NOMO-1 treated with dmso at 0.1 percent for 144 hours (cell line): ENCODE measurements at regions not wholly inside any gene's neighbourhood (a gene's known extent, or its start where the extent isn't known, plus 50 kb on each side); places are given as distances from the start of the nearest gene placed in this dataset.

Experiments used
- DNase-seq: peaks from one replicate; lab custom pipeline; 2025; ENCODE audit not compliant: unreplicated experiment; lab: John Stamatoyannopoulos, UW

DNA sequence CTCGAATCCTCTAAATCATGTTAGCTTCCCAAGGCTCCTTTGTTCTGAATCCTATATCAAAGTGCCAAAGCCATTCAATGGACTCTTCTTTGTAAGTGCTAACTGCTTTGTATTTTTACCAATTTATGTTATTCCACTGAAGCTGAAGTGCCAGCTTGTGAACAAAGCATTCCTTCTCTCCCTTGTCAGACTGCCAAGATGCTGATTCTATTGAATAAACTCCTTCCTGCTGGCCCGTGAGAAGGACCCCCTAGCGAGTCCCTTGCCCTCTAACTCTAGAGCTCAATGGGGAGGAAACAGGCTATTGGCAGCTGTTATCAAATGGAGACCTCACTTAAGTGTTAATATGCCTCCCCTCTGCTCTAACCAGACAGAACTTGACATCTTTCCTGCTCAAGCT, 1097.9 kb upstream of the CNTNAP5 start:
- DNase-seq: no peak

DNA sequence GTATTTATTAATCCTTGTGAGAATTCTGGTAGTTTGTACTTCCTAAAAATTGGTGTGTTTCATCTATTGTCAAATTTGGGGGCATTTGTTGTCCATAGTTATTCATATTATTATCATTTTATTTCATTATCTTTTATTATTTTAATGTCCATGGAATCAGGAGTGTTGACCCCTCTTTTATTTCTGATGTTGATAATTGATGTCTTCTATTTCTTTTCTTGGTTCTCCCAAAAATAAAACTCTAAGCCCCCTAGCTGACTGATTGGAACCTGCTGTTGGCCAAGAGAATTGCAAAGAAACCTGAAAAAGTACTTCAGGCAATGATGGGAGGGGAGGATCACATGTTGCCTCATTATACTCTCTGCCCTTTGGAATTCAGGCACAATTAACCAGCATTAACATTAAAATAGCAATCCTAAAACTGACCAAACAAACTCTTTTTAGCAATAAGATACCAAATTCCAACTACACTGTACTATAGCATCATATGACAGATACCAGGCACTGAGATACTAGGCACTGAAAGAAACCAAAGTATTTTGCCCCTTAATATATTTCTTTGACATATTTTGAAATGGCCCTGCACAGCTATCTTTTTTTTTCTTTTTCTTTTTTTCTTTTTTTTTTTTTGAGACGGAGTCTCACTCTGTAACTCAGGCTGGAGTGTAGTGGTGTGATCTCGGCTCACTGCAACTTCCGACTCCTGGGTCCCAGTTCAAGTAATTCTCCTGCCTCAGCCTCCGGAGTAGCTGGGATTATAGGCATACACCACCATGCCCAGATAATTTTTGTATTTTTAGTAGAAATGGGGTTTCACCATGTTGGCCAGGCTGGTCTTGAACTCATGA, 1097.2 kb upstream of the CNTNAP5 start:
- DNase-seq: no peak

DNA sequence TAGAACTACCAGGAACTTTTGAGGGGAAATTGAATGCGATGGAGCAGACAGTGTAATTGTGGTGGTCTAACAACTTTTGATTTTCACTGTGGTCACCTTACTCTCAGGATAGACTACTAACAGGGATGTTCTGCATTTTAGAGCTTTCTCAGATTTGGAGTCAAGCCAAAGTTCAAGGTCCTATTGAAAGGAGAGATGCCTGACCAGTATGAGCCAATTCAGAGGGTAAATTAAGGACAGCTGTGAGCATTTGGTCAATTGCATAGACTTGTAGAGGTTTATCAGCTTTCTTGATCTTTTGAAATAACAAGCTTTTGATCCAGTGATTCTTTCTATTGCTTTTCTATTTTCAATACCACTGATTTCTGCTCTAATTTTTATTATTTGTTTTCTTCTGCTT, 1095.7 kb upstream of the CNTNAP5 start:
- no peak for DNase-seq

DNA sequence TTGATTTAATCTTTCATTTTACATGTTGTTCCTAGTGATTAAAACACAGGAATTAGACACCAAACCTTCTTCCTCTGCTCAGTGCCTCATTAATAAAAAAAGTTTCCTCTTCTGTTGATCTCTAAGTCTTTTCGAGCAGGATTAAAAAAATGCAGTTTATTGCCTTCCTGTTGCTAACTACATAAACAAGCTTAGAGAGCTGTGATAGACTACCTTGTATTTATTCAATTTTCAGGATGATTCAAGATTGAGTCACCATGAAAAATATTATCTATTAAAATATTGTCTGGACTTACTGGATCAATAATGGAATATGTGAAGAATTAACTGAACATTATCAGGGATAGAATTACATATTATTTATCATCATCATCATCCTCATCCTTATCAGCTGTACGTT, 1089.6 kb upstream of the CNTNAP5 start:
- DNase-seq: no peak

DNA sequence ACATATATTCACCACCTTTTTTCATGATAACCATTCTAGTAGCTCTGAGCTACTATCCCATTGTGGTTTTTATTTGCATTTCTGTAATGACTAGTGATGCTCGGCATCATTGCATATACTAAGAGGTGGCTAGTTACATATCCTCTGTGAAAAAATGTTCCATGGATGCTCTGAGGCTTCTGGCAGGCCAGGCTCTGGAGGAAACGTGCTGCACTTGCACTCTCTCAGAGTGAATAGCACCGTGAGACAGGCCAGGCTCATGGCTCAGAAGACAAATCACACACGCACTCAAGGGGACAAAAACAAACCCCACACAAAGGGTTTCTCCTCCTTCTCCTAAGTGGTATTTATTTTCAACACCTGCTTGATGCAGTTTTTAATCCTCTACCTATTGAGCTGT, 1085.3 kb upstream of the CNTNAP5 start:
- DNase-seq: no peak

DNA sequence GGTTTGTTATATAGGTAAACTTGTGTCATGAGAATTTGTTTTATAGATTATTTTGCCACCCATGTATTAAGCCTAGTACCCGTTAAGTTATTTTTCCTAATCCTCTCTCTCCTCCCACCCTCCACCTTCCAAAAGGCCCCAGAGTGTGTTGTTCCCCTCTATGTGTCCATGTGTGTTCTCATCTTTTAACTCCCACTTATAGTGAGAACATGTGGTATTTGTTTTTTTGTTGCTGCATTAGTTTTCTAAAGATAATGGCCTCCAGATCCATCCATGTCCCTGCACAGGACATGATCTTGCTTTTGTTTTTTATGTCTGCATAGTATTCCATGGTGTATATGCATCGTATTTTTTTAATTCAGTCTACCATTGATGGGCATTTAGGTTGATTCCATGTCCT, 1075.6 kb upstream of the CNTNAP5 start:
- no peak for DNase-seq

DNA sequence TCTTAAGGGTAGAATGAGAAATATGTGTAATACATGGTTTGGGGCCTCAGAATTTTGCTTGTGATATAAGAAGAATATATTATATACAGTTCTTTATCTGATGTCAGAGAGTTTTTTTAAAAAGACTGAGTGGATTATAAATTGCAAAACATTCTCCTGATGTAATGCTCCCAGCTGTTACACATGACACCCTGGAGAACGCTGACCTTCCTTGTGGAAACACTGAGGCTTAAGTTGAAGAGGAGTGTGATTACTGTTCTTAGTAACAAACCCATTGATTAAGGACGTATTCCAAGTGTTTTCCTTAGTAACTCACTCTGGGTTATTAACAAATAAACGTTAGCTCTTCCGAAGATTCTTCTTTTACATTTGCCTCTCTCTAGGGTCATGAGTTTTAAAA, 1069.3 kb upstream of the CNTNAP5 start:
- no peak for DNase-seq

DNA sequence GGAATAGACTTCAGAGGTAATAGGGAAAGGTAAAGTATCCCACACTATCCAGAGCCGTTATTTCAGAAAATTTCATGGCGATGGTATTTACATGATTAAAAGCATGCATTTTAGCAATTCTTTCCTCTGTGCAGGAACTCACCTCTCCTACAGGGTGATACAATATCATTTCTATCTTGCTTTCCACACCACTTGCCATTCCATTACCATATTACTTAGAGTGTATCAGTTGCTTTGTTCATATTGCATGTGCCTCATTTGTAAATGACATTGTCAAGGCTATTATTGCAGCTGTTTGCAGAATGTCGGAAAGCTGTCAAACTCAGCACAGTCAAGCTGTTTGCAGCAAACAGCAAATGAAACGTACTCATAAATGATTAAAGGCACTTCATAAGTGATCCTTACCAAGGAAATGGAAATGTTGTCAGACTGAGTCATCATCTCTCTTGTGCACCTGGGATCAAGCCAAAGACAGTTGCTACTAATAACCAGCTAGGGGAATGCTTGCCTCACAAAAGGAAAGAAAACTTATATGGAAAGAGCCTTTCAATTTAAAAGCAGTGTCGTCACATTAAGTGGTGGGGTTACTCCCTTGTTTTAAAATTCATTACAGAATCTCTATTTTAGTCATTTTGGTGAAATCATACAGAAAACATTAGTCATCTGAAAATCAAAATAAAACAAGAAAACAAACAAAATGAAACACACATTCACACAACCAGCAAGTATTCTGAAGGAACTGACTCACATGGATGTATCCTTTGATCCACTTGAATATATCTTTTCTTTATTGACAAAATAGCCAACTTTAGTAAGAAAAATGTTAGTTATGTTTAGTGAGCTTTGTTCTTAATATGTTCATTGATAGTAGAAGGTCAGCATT, 1064.1 kb upstream of the CNTNAP5 start:
- DNase-seq: no peak

DNA sequence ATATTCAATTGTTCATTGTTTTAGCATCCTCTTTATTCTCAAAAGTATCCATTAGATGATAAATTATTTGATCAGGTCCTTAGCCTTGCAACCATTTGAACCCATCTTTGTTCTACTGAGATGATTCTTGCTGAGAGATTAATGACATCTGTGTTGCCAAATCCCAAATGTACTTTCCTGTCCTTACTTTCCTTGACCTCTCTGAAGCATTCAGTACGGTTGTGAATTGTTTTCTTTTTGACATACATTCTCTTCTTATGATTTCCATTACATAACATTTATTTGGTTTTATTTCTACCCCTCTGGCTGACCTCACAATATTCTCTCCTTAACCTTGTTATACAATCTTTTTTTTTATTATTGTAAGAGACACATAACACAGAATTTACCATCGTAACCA, 1058.6 kb upstream of the CNTNAP5 start:
- no peak for DNase-seq

DNA sequence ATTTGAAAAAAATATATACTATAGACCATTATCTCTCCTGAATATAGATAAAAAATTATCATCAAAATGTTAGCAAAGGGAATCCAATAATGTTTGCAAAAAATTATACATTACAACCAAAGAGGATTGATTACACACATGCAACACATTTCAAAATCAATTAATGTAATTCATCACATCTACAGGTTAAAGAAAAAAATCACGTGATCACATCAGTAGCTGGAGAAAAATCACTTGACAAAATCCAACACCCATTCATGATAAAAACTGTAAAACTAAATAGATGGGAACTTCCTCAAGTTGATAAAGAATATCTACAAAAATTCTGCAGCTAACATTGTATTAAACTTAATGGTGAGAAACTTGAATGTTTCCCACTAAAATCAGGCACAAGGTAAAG, 1047.5 kb upstream of the CNTNAP5 start:
- no peak for DNase-seq

DNA sequence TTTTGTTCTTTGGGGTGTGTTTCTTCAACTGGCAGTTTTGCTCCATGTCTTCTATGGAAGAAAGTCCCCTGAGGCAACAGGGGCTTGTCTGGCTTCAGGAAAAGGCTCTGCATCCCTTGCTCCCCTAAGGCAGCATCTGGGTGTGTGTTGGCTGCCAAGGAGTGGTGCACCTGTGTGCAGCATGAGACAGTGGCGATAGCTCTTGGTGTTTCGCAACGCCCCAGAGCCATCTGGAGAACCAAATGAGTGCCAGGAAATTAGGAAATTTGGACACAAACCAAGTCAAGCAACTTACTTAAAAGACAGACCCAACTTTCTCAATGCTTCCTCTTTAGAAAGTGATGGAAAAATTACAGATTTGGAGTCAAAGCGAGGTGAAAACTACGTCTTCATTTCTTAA, 1044.4 kb upstream of the CNTNAP5 start:
- DNase-seq: no peak

DNA sequence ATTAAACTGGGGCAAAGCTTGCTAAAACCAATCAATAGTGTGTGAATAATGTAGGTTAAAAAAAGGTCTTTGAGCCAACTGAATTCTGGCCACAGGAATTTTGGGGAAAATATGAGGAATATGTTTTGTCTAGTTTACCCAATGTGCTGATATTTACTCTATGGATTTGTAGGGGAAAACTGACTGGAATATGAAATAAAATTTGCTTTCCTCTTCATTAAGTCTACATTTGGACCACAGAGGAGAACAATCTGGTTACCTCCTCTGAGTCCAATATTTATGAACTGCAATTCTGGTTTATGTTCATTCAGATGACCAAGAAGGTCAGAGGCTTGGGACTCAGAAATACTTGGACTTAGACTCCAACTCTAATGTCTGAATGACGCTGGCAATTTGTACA, 1042.2 kb upstream of the CNTNAP5 start:
- no peak for DNase-seq

DNA sequence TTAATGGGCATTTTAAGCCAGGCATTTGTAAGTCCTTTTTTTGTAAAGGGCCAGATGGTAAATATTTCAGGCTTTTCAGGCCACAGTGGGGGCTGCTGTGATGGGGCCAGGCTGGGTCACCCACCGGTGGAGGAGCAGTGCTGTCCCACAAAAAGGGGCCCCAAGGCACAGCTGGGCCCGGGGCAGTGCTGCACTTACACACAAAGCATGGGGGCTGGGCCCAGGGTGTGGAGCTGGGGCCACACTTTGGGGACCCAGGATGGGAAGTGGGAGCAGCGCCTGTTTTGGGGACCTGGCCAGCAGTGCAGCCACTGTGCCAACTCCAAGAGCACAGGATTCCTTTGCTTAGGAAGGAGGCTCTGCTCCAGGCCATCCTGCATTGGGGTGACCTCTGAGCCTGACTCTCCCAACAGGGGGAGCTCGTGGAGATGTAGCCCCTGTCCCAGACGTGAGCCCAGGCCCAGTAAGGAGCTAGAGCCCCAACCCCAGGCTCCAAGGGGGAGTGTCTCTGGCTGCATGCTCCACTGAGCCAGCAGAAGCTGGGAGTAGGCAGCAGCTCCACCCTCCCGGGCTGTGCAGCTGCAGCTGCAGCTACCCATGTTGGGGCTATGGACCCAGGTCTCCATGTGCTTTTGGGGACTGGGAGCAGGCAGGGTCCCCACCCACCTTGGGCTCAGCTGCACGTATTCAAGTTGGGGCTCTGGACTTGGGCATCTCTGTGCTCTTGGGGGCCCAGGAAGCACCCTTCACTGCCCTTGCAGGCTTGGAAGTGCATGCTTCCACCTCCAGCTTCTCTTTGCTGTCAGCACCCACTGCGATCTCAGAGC, 1036.5 kb upstream of the CNTNAP5 start:
- DNase-seq: no peak

DNA sequence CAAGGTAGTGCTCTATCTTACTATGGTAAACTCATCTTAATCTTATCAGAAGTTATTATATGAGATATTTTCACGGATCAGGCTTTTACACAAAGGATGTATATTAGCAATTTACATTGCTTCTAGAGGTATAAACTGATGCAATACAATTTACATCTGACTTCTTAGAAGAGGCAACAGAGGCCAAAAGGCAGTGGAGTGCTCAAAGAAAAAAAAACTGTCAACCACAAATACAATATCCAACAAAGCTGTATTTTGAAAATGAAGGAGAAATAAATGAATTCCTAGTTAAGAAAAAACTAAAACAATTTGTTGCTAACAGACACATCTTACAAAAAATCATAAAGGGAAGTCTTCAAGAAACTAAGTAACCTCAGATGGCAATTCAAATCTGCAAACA, 1031.5 kb upstream of the CNTNAP5 start:
- no peak for DNase-seq

DNA sequence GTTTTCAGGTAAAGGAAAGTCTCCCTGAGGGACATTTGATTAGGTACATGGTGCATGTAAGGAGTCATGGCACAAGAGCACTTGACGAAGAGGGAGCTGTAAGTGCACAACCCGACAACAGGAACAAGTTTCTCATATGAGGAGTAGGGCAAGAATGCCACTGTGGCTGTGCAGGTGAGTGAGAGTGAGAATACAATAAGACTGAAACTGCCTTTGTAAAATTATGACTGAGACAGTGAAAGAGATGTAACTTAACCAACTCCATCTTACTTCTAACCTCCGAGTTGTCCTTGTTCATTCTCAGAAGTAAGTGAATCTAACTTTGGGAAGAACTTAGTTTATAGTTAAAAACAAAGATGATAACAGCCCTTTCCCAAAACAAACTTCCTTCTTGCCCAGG, 1025.8 kb upstream of the CNTNAP5 start:
- no peak for DNase-seq

DNA sequence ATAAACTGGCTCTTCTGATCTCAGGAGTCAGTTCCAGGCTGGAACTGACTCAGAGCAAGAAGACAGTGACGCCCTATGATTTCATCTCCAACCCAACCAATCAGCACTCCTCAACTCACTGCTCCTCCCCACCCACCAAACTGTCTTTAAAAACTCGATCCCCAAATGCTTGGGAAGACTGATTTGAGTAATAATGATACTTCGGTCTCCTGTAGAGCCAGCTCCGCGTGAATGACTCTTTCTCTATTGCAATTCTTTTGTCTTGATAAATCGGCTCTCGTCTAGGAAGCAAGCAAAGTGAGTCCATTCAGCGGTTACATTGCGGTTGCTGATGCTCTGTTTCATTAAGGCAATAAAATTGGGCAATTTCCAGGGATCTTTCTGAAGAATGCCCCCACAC, 1025.3 kb upstream of the CNTNAP5 start:
- no peak for DNase-seq

DNA sequence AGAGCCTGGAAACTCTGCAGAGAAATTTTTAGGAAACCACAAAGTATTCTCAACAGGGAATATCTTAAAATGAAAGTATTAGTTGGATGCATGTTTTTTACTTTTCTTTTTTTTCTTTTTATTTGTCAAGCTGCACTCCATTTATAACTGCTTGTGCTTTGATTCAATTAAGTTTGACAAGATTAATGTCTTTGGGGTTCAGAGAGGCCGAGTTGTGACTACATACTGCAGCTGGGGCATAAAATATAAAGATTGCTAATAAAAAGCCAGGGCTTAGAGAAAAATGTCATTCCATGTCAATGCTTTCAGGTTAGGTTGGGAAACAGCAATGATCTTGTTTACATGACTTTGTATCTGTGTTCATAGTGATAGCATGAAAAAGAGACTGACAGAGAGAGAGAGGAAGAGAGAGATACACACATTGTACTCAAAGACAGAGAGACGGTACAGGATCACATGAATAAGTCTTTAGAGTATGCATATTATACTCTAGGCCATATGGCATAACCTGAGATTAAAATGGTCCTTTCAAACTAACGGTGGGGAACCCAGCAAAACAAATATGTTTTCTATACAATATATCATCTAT, 1022.3 kb upstream of the CNTNAP5 start:
- DNase-seq: no peak

DNA sequence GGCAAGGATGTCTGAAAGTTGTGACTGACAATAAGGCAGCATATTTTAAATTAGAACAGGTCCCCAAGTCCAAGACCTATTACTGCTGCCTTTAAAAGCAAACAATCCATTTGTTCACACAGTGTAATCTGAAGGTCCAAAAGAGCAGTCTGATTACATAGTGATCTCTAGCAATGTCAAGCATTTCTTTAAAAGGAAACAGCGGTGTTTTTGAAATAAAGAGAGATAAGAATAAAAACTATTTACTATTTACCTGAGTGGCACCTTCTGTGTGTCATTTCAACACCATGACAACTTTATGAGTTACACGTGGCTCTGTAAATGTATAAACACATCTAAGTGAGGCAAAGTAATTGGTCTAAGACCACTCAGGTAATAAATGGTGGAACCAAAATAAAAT, 1009.9 kb upstream of the CNTNAP5 start:
- DNase-seq: no peak

DNA sequence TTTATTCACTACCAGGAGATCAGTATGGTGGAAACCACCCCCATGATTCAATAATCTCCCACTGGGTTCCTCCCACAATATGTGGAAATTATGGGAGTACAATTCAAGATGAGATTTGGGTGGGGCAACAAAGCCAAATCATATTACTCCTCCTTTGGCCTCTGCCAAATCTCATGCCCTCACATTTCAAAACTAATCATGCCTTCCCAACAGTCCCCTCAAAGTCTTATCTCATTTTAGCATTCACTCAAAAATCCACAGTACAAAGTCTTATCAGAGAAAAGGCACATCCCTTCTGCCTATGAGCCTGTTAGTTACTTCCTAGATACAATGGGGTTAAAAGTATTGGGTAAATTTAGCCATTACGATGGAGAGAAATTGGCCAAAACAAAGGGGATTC, 989.5 kb upstream of the CNTNAP5 start:
- no peak for DNase-seq

DNA sequence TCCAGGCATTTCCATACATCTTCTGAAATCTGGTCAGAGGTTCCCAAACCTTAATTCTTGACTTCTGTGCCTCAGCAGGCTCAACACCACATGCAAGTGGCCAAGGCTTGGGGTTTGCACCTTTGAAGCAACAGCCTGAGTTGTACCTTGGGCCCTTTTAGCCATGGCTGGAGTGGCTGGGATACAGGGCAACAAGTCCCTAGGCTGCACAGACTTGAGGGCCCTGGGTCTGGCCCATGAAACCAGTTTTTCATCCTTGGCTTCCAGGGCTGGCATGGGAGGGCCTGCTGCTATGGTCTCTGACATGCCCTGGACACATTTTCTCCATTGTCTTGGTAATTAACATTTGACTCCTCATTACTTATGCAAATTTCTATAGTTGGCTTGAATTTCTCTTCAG, 988.8 kb upstream of the CNTNAP5 start:
- DNase-seq: no peak

DNA sequence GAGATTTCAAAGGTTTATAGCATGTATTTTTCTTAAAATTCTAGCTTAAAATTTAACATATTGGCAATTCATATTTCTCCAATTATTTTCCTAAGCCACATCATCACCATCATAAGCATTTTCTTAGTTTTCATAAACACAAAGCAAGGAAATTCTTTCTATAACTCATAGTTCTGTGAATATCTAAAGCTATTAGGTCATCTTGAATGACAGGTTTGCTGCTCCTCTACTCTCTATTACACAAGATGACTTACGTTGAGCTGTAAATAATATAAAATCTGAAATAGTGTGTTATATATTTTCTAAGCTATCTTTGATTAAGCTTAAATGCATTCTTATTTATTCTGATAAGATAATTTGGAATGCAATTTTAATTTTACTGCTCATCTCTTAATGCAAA, 984.6 kb upstream of the CNTNAP5 start:
- no peak for DNase-seq
